ENCODE measurements at regions not wholly inside any gene's neighbourhood (a gene's known extent, or its start where the extent isn't known, plus 50 kb on each side); places are given as distances from the start of the nearest gene placed in this dataset.

- no peak for DNase-seq (ENCODE audit: low spot score)
Measured at GRCh38 chr9:80839821-80840675, 849.3 kb downstream of the TLE1 start.

GRCh38 chr9:80836013-80836412, 853.3 kb downstream of the TLE1 start:
- DNase-seq (ENCODE audit: low spot score): no peak

GRCh38 chr9:80831751-80832150, 857.6 kb downstream of the TLE1 start:
- no peak for DNase-seq (ENCODE audit: low spot score)

- DNase-seq (ENCODE audit: low spot score): no peak
Measured at GRCh38 chr9:80811656-80812055, 877.7 kb downstream of the TLE1 start.

- no peak for DNase-seq (ENCODE audit: low spot score)
Measured at GRCh38 chr9:80811003-80811402, 878.3 kb downstream of the TLE1 start.

- DNase-seq (ENCODE audit: low spot score): no peak
Measured at GRCh38 chr9:80806671-80807070, 882.7 kb downstream of the TLE1 start.

GRCh38 chr9:80804873-80805272, 884.5 kb downstream of the TLE1 start:
- DNase-seq (ENCODE audit: low spot score): no peak

- DNase-seq (ENCODE audit: low spot score): no peak
Measured at GRCh38 chr9:80797831-80798688, 891.3 kb downstream of the TLE1 start.

GRCh38 chr9:80797101-80797829, 892.1 kb downstream of the TLE1 start:
- DNase-seq (ENCODE audit: low spot score): no peak

- no peak for DNase-seq (ENCODE audit: low spot score)
Measured at GRCh38 chr9:80796632-80797031, 892.7 kb downstream of the TLE1 start.

GRCh38 chr9:80794197-80794596, 895.1 kb downstream of the TLE1 start:
- DNase-seq (ENCODE audit: low spot score): no peak

GRCh38 chr9:80793706-80794105, 895.6 kb downstream of the TLE1 start:
- DNase-seq (ENCODE audit: low spot score): no peak

- no peak for DNase-seq (ENCODE audit: low spot score)
Measured at GRCh38 chr9:80792726-80793125, 896.6 kb downstream of the TLE1 start.

- no peak for DNase-seq (ENCODE audit: low spot score)
Measured at GRCh38 chr9:80791836-80792235, 897.5 kb downstream of the TLE1 start.

- DNase-seq (ENCODE audit: low spot score): no peak
Measured at GRCh38 chr9:80790764-80791163, 898.6 kb downstream of the TLE1 start.

- DNase-seq (ENCODE audit: low spot score): no peak
Measured at GRCh38 chr9:80789831-80790230, 899.5 kb downstream of the TLE1 start.

- no peak for DNase-seq (ENCODE audit: low spot score)
Measured at GRCh38 chr9:80787636-80788035, 901.7 kb downstream of the TLE1 start.

GRCh38 chr9:80784647-80785046, 904.7 kb downstream of the TLE1 start:
- no peak for DNase-seq (ENCODE audit: low spot score)

- no peak for DNase-seq (ENCODE audit: low spot score)
Measured at GRCh38 chr9:80775971-80776370, 913.4 kb downstream of the TLE1 start.

- DNase-seq (ENCODE audit: low spot score): no peak
Measured at GRCh38 chr9:80775530-80775929, 913.8 kb downstream of the TLE1 start.

GRCh38 chr9:80771555-80772347, 917.6 kb downstream of the TLE1 start:
- no peak for DNase-seq (ENCODE audit: low spot score)

- no peak for DNase-seq (ENCODE audit: low spot score)
Measured at GRCh38 chr9:80763536-80763935, 925.8 kb downstream of the TLE1 start.

Measured in hematopoietic multipotent progenitor cell treated with erythropoietin and hydrocortisone succinate and interleukin-3 and kit ligand, for 15 days (in vitro differentiated cells).